GM18861 (cell line): ENCODE measurements at regions not wholly inside any gene's neighbourhood (a gene's known extent, or its start where the extent isn't known, plus 50 kb on each side); places are given as distances from the start of the nearest gene placed in this dataset.

Experiments used
- ATAC-seq: cut with Tn5 transposase; IDR thresholded peaks from one replicate; pipeline ENCODE4 v1.9.1; 2021; ENCODE audit not compliant: unreplicated experiment

- ATAC-seq: no peak
These were observed 289.5 kb upstream of the MPDZ start for GRCh38 chr9:13568841-13569601.

DNA sequence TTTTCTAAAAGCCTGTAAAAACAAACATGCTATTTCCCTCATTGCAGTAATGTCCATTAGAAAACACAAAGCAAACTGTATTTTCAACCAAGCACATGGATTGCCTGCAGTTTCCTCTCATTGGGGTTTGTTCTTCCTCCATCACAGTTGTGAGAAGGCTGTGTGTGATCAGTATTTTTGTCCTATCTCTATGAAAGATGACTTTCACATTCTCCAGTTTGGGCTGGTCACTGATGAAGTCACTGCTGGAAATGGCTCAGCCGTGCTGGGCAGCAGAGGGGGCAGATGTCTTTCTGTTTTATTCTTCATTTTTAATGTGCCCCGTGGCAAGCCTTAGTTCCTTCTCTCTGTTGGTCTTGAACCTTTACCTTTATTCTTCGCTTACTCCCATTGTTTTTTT lies 288.9 kb upstream of the MPDZ start:
- no peak for ATAC-seq

DNA sequence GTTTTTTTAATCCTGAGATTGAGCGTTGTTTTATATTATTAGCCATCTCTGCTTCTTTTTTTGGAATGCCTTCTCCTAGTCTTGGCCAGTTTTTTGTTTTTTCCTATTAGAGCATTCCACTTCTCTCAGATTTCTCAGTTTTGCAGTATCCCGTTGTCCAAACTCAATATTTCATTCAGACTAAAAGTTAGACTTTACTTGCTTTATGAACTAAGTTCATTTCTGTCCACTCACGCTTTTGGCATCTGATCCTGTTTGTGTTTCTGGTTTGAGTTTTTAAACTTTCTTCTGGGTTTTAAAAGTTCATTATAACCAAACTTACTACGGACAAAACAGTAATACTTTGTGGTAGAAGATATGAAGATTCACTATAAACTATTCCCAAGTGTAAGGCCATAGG lies 288.3 kb upstream of the MPDZ start:
- ATAC-seq: no peak

- no peak for ATAC-seq
These were observed 278.3 kb upstream of the MPDZ start for GRCh38 chr9:13557746-13558145.

GRCh38 chr9:13556656-13557055 lies 277.2 kb upstream of the MPDZ start:
- no peak for ATAC-seq

DNA sequence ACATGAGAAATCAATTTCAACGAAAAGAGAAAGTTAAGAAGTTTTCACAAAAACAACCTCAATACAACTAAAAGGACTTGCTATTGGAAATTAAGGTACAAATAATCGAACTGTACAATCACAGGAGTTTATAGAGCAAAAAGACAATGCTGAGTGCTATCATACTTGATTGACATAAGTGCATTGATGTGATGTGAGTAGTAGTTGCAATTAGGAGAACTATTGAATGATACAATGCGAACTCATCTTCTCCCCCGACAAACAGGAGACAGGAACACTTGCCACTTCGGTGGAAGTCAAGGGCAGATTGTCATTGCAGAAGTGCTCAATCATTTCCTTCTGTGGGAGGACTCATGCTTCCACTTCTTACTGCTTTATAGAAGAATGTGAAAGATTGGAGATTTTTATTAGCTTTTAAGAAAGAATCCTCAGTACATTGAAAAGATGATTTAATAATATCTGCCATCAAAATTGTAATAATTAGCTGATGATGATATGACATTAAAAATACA lies 276.6 kb upstream of the MPDZ start:
- ATAC-seq: no peak

GRCh38 chr9:13555516-13555915 lies 276.0 kb upstream of the MPDZ start:
- ATAC-seq: no peak

DNA sequence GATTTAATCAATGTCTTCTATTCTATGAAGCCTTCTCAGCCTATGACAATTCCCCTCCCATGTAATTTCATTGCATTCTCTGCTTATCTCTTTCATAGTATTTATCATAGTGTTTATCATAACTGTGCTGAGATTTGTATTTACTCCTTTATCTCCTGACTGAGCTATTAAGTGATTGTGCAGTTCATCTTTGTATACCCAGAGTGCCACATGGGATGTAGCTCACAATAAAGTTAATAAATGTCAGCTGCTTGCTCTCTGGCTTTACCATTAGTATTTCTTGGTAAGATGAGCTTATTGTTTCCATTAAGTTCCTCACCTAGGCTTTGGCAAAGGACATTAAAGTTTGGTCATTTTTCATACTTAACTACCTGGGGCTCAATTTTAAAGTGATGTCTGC lies 275.1 kb upstream of the MPDZ start:
- ATAC-seq: no peak

DNA sequence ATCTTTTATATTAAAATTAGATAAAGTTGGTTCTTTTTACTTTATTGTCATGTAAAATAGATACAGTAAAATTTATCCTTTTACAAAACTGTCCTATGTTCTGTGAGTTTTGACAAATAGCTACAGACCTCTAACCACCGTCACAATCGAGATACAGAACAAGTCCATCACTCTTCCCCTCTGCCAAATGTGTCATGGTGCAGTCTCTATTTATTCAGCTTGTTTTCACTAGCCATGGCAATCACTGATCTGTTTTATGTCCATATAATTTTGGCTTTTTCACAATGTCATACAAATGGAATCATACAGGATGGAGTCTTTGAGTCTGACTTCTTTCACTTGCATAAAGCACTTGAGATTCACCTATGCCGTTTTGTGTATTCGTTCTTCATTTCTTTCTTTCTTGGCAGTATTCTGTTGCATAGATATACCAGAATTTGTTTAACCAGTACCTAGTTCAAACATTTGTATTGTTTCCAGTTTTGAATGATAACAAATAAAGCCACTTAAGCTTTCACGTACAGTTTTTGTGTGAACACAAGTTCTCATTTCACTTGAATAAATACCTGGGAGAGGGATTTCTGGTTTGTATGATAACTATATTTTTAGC lies 273.2 kb upstream of the MPDZ start:
- ATAC-seq: no peak

- ATAC-seq: no peak
These were observed 271.0 kb upstream of the MPDZ start for GRCh38 chr9:13550519-13550918.

GRCh38 chr9:13548535-13548934 lies 269.0 kb upstream of the MPDZ start:
- no peak for ATAC-seq

DNA sequence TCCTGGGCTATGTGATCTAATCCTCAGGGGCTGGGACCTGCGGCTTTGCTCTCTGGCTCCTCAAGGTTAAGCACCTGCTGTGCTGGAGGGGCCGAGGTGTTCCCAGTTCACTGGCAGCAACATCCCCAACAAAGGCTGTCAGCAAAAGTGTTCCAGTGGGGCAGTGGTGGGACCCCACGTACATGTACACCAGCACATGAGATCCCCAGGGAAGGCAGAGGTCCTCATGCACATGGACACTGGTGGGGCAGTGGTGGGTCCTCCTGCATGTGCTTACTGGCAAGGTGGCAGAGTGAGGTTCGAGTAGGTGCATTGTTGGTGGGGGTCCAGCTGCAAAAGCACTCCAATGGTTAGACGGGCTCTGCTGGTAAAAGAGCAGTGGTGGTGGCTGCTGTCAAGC lies 255.6 kb upstream of the MPDZ start:
- ATAC-seq: no peak

DNA sequence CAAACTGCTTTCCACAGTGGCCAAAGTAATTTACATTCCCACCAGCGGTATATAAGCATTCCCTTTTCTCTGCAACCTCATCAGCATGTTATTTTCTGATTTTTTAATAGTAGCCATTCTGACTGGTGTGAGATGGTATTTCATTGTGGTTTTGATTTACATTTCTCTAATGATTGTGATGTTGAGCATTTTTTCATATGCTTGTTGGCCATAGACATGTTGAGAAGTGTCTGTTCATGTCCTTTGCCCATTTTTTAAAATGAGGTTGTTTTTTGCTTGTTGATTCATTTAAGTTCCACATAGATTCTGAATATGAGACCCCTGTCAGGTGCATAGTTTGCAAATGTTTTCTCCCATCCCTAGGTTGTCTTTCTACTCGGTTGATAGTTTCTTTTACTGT lies 254.5 kb upstream of the MPDZ start:
- ATAC-seq: no peak

DNA sequence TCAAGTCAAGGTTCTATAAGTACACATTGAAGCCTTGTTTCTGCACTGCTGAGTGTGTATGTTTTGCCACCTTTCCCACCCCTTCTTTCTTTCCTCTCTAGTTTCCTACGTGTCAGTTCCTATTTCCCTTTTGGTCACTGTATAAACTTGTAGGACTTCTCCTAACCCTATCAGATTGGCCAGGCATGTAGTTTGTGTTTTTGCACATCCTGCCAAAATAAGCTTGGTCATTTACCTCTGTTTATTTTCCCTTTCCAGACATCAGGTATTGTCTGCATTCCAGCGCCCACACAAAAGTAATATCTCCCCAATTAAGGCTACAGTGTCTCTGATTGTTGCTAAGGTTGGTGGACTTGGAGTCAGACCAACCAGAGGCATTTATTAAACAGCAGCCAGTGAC lies 252.9 kb upstream of the MPDZ start:
- ATAC-seq: no peak

- ATAC-seq: no peak
These were observed 250.0 kb upstream of the MPDZ start for GRCh38 chr9:13529321-13530104.

DNA sequence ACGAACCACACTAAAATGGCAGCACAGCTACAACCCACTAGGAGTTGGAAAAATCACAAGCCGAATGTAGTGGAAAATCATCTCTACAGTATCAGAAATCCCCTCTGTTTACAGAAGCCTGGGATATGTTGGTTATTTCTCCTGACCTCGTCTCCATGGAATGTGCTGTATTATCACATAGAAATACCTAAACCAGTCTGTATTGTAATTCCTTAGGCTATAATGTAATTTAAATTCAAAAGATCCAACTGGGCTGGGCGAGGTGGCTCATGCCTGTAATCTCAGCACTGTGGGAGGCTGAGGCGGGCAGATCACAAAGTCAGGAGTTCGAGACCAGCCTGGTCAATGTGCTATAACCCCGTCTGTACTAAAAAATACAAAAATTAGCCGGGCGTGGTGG lies 244.8 kb upstream of the MPDZ start:
- ATAC-seq: no peak

DNA sequence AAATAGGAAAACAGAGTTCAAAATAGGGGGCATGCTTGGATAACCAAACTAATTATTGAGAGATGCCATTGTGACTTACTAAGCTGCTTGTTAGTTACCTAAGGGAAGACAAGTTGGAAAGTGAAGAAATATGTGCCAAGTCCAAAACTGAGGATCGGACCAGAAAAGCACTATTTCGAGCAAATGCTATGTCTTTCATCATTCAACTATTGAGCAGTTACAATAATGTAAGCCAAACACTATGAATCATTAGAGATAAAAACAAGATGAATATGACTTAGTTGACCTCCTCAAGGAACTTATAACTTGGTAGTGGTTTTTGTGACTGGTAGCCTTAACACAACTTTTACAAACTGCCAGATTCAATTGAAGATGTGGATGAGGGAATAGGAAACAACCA lies 240.6 kb upstream of the MPDZ start:
- ATAC-seq: no peak

DNA sequence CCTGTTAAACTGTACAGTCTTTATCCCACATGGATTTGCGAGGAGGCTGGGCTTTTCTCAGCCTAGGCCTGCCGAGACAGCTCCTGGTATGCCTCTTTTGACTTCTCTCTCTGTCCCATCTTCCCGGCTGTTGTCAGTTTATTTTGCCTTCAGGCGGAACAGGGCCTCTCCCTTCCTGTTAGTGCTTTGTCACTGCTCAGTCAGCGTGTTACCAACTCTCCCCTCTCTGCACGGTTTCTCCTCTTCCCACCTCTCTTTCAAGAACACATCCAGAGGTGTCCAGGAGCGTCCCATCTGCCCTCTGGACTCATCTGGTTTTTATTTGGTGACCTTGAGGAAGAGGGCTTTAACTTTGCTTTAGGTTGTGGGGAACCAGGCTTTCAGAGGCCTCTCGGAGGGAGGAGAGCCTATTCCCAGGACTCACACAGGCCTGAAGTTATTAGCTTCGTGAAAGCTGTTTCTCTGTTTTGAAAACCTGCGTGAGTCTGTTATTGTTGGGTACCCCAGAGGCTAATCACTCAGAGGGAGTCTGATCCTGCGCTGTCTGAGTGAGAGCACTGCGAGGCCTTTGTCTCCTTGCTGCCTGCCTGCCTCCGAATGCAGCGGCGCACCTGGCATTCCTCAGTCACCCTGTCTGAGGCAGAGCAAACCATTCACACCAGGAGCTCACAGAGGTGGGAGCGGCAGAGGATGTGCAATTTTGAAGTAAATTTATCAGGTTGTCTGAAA lies 234.4 kb upstream of the MPDZ start:
- no peak for ATAC-seq

GRCh38 chr9:13513286-13513685 lies 233.8 kb upstream of the MPDZ start:
- ATAC-seq: no peak

DNA sequence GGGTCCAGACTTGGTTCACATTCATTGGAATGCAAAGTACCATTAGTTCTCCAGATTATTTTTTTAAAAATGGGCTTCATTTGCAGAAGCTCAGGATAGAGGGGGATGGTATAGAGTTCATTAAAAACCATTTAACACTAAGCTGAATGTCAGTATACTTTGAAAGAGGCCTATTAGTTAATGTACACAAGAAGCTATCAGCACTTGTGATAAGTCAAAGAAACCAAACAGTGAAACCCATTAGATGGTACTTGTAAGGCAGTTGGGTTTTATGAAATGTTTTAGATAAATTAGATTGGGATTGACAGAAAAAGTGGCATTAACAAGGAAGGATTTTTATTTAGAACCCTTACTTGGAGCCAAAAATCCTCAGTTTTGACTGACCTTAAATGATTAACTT lies 229.2 kb upstream of the MPDZ start:
- ATAC-seq: no peak

DNA sequence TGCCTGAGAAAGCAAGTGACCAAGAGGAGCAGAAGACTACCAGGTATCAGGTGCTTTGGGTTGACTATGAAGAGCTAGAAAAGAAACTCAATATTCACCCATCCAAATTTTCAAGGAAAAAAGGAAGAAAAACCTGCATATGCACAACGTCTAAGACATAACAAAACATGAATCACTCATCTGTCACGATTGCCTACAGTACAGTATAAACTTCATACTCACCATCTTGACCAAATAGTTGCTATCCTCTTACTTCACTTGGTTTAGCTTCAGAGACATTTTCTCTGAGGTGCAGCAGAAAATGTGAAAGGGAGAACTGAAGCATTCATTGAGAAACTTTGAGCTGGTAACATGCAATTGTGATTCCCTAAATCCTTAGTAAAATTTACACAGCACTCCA lies 228.6 kb upstream of the MPDZ start:
- ATAC-seq: no peak
